DOHH2 (cell line): ENCODE measurements at regions not wholly inside any gene's neighbourhood (a gene's known extent, or its start where the extent isn't known, plus 50 kb on each side); places are given as distances from the start of the nearest gene placed in this dataset.

Experiments used
- CTCF ChIP-seq: fragments of 200-600 bp; sonication (generic); IDR thresholded peaks from one replicate; pipeline ENCODE4 v1.5.1; 2014; ENCODE audit warnings: antibody characterized with exemption, mild to moderate bottlenecking, low read depth, low read length; ENCODE audit not compliant: poor library complexity, severe bottlenecking
- EZH2phosphoT487 ChIP-seq: fragments of 200-600 bp; sonication (generic); IDR thresholded peaks from 2 replicates; pipeline ENCODE4 v1.6.1; 2017; ENCODE audit warnings: borderline replicate concordance, mild to moderate bottlenecking, antibody characterized with exemption, low read length, moderate library complexity, mixed read lengths

DNA sequence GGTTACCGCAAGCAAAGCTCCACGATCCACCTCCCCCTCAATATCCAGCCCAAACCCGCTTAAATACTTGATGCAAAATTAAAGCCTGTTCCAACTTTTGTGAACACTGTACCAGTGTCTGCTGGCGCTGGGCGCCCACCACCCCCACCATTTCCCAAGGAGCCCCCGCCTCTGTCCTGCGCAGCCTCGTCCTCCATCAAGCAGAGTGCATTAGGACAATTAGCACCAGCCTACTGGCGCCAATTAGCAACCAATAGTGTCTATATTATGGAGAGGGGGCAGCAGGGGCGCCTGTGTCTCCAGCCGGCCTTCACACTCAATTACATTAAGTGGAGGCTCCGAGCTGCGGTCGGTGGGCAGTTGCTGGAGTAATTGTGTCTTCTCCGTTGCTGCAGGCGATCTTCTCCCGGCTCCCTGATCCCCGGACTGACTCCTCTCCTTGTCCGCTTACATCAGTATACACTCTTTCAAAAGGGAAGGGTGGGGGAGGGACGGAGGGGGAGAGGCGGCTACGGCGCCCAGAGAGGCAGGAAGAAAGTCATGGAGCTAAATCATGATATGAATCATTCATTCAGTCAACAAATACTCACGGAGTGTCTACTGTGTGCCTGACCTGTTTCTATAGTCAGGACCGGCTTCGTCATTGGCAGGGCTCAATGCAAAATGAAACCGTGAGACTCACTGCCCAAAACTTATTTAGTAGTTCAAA is 707.3 kb downstream of the MED13L start:
- TF ChIP-seq CTCF (no peak), EZH2phosphoT487 (no peak)
